ENCODE measurements at regions not wholly inside any gene's neighbourhood (a gene's known extent, or its start where the extent isn't known, plus 50 kb on each side); places are given as distances from the start of the nearest gene placed in this dataset.

DNA sequence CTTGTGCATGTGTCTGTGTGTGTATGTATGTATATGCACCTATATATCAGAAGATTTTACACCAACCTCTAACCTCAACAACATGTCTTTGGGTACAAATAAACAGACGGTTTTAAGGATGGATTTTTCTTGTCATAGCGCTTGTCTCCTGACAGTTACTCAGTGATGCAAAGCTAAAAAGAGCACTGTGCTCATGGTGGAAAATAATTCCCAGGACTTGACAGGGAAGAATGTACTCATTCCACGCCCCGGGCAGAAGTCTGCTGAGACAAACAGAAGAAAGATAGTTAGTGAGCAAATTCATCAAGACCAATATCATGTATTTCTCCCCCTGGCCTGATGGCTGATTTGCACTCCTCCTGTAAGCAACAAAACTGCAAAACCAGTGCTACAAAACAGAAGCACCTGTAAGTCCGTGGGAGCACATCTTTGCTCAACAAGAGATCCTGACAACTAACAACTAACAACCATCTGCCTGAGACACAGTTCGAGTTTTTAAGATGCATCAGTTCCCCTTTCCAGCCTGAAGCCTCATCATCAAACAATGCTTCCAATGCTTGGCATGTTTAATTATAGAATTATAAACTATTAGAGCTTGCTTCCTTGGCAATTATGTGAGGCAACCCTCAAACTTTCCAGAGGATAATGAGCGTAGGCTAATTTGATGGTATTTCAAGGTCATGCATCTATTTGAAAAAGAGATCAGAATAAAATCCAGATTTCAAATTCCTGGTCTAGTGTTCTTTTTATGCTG is 812.7 kb upstream of the MIR17HG start:
- no peak for DNase-seq (ENCODE audit: low read depth in 4 of 4, low spot score in 1 of 4)

DNA sequence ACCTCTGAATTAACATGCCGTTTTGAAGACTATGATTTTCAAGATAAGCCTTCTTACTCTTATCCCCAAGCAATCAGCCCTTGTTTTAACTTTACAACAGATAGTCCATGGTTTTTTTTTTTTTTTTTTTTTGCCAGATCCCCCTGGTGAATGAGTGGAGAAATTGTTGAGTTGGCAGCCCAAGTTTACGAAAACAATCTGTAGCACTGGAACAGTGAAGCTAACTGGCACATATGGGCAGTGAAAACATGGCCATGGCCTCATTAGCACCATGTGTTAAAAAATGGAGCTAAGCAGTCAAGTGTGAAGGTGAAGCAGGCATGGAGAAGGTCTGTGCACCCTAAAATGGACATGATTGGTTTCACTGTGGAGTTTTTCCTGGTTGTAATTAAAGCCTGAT is 812.1 kb upstream of the MIR17HG start:
- no peak for DNase-seq (ENCODE audit: low read depth in 4 of 4, low spot score in 1 of 4)

- DNase-seq (ENCODE audit: low read depth in 4 of 4, low spot score in 1 of 4), result no peak
Measured at GRCh38 chr13:90538063-90538462, 809.4 kb upstream of the MIR17HG start.

DNA sequence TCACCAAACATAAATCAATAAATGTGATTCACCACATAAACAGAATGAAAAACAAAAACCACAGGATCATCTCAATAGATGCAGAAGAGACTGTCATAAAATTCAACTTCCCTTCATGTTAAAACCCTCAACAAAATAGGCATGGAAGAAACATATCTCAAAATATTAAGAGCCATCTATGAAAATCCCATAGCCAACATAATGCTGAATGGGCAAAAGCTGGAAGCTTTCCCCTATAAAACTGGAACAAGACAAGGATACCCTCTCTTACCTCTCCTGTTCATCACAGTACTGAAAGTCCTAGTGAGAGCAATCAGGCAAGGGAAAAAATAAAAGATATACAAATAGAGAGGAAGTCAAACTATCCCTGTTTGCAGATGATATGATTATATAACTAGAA is 806.1 kb upstream of the MIR17HG start:
- no peak for DNase-seq (ENCODE audit: low read depth in 4 of 4, low spot score in 1 of 4)

GRCh38 chr13:90542959-90543505 is 804.5 kb upstream of the MIR17HG start:
- no peak for DNase-seq (ENCODE audit: low read depth in 4 of 4, low spot score in 1 of 4)

- no peak for DNase-seq (ENCODE audit: low read depth in 4 of 4, low spot score in 1 of 4)
Measured at GRCh38 chr13:90545070-90545840, 802.2 kb upstream of the MIR17HG start.

GRCh38 chr13:90547272-90547790 is 800.2 kb upstream of the MIR17HG start:
- DNase-seq (ENCODE audit: low read depth in 4 of 4, low spot score in 1 of 4), result no peak

GRCh38 chr13:90551253-90551652 is 796.2 kb upstream of the MIR17HG start:
- no peak for DNase-seq (ENCODE audit: low read depth in 4 of 4, low spot score in 1 of 4)

DNA sequence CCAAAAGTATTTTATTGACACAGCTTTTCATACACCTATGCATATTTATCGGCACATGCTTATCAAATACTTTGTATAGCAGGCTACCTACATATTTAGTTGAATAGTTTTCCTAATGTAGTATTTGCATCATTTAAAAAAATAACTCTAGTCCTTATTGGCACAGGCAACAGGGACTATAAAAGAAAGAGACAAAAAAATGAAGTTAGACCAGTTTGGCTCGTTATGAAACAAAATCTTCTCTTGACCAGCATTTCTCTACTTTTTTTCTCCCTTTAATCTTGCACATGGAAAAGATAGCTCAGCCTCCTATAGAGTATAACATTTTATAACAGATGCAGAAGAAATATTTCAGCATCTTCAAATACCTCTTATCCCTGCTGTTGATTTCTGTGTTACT is 794.8 kb upstream of the MIR17HG start:
- DNase-seq (ENCODE audit: low read depth in 4 of 4, low spot score in 1 of 4), result no peak

- DNase-seq (ENCODE audit: low read depth in 4 of 4, low spot score in 1 of 4), result no peak
Measured at GRCh38 chr13:90553159-90553558, 794.3 kb upstream of the MIR17HG start.

DNA sequence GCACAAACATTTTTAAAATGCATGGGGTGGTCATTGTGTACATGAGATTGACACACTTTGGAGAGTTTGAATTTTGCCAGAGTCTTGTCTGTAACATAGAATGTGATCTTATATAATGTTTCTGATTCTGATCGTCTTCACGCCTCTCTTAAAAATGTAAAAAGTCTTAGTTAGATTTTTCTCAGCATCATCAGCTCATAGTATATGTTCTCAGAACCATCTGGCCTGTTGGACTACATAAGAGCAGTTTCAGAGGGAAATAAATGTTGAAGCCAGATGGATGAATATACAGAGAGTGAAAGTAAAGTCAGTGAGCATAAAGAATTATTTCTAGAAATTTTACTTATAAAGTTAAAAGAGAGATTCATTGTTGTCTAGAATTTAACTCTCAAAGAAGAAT is 789.9 kb upstream of the MIR17HG start:
- no peak for DNase-seq (ENCODE audit: low read depth in 4 of 4, low spot score in 1 of 4)

DNA sequence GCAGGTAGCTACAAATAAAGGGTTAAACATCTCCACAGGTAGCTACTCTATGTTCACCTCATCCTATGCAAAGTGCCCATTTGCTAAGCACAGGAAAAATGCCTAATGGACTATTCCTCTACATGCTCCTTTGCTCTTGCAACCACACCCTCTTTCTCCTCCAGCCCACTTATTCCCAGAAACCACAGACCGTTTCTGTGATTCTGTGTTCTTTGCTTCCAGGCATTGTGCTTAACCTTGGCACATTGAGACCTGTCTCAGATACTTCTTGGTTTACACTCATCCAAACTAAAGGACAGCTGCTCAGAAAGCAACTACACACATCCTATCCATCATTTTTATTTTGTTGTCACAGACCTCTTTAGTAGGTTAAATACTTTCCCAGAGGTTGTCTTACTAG is 785.0 kb upstream of the MIR17HG start:
- no peak for DNase-seq (ENCODE audit: low read depth in 4 of 4, low spot score in 1 of 4)

GRCh38 chr13:90564096-90564495 is 783.4 kb upstream of the MIR17HG start:
- DNase-seq (ENCODE audit: low read depth in 4 of 4, low spot score in 1 of 4), result no peak

- no peak for DNase-seq (ENCODE audit: low read depth in 4 of 4, low spot score in 1 of 4)
Measured at GRCh38 chr13:90564566-90564965, 782.9 kb upstream of the MIR17HG start.

DNA sequence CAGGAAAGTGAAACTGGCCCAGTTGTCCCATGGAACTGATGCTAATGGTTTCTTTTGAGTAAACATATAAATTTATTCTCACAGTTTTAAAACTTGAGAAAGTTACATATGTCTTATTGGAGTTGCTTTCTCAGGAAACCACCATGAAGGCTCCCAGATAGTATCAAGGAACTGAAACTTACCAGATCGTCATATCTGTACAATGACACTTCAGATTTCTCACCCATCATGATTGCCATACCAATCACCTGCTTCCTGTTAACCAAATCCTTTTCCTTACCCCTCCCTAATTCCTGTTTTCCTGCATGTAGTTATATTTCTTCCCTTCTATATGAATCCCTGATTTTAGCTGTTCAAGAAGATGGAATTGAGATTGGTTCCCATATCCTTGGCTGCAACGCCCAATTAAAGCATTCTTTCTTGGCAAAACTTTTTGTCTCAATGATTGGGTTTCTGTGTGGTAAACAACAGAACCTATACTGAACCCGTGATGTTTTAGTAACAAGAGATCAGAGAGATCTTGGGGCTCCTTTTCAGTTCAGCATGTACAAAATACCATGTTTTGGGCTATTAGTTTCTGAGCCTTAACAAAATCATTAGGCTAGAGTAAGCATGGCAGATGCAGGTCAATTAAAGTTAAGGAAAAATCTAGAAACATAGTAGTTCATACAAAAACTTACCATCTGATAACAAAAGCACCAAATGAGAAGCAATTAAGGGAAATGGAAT is 781.3 kb upstream of the MIR17HG start:
- no peak for DNase-seq (ENCODE audit: low read depth in 4 of 4, low spot score in 1 of 4)

- DNase-seq (ENCODE audit: low read depth in 4 of 4, low spot score in 1 of 4), result no peak
Measured at GRCh38 chr13:90568165-90568564, 779.3 kb upstream of the MIR17HG start.

DNA sequence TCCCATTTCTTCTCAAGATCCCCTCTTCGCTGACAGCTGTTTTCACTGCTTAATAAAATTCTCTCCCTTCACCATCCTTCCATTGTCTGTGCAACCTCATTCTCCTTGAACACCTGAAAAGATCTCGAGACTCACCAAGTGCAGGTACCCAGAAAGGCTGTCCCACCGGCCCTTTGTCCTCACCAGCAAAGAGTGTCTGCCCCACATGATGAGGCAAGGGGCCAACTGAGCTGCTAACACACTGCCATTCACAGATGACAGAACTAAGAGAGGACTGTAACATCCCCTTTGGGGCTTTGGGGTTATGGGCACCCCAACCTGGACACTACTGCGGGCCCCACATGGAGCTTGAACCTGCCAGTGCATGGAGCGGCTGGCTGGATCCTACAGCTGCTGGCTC is 771.4 kb upstream of the MIR17HG start:
- DNase-seq (ENCODE audit: low read depth in 4 of 4, low spot score in 1 of 4), result no peak

GRCh38 chr13:90577726-90578125 is 769.8 kb upstream of the MIR17HG start:
- no peak for DNase-seq (ENCODE audit: low read depth in 4 of 4, low spot score in 1 of 4)

DNA sequence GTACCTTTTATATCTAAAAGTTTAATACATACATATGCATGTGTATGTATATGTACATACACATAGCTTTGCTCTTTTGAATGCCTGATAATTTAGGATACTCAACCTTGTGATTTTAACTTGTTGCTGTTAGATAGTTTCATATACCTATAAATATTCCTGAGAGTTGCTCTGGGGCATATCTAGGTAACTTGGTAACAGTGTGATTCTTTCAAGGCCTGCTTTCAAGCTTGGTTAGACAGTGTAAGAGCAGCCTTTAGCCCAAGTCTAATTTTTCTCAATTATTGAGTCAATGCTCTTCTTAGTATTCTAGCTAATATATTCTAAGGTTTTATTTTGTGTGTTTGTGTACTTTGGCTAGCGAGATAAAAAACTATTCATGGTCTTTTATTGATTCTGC is 762.1 kb upstream of the MIR17HG start:
- no peak for DNase-seq (ENCODE audit: low read depth in 4 of 4, low spot score in 1 of 4)

- DNase-seq (ENCODE audit: low read depth in 4 of 4, low spot score in 1 of 4), result no peak
Measured at GRCh38 chr13:90591260-90591926, 756.1 kb upstream of the MIR17HG start.

DNA sequence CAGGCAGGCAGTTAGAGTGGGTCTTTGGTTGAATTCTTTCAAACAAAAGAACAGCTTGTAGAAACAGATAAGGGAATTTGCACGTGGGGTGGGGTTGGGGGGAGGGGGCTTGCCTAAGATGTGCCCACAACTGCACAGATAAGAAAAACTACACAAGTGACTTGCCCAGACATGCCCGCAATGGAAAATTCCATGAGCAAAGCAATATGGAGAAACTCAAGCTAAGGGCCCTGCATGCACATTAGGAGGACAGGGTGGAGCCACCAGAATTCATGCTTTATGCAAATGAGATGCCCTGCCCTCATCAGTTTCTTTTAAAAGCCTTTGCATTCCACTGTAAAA is 755.6 kb upstream of the MIR17HG start:
- no peak for DNase-seq (ENCODE audit: low read depth in 4 of 4, low spot score in 1 of 4)
